Astrocyte of the hippocampus (primary cell): ENCODE measurements at regions not wholly inside any gene's neighbourhood (a gene's known extent, or its start where the extent isn't known, plus 50 kb on each side); places are given as distances from the start of the nearest gene placed in this dataset.
A peak's percentile ranks its signal among the peaks of the same experiment; 100 is the strongest.

ENCODE experiments used
- DNase-seq: peaks from one replicate; pipeline ENCODE4 v3.0.0; 2011; ENCODE audit warnings: low read depth, low spot score

- DNase-seq, result no peak
Measured at GRCh38 chr1:82515650-82516049, 714.9 kb downstream of the ADGRL2 start.

DNA sequence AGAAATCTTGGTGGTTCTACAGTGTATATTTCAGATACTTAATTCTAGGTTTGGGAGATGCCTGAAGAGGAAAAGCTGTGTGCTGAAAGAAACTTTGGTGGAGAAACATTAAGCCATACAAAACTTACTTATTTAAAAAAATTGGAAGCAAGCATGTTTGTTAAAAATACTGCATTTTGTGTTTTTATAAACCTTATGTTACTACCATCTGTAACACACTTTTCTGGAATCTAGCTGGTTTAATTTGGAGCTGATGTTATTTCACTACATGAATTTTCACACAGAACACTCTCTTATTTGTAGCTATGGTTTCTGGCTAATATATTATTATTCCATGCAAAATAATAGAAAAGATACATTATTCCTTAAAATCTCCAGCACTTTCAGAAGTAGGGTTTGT, 710.7 kb downstream of the ADGRL2 start:
- no peak for DNase-seq

DNA sequence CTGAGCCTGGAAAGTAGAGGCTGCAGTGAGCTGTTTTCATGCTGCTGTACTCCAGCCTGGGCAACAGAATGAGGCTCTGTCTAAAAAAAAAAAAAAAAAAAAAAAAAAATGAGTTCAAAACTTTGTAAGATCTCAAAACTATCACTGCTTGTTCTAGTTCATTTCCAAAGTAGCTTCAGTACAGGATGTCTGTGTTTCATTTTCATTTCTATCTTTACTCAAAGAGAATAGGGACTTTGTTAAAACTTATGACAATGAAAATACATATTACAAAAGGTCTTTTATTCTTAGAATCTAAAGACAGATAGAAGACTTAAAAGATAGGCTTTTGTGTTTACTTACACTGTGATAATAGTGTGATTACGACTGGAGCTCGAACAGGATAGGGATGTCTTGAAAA, 709.7 kb downstream of the ADGRL2 start:
- no peak for DNase-seq

- DNase-seq, result no peak
Measured at GRCh38 chr1:82507011-82507410, 706.3 kb downstream of the ADGRL2 start.

- DNase-seq, result peak; percentile 43
Measured at GRCh38 chr1:82503822-82504221, 703.1 kb downstream of the ADGRL2 start.

DNA sequence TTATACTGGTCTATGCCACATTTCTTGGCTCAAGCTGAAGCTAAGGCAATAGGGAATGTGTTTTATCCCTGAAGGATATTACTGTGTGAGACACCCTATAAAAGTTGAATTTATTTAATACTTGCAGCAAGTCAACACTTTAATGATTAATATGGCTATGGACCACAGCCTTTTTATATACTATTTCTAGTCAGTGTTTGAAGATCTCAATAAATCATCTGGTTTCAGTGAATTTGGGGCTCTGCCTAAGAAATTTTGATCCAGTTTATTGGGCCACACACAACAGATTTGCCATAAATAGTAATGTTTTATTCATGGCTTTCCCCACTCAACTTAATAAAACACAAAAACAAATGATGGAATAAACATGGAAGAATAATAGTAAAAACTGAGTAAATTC, 698.3 kb downstream of the ADGRL2 start:
- DNase-seq, result no peak

- DNase-seq, result no peak
Measured at GRCh38 chr1:82494117-82494516, 693.4 kb downstream of the ADGRL2 start.

- no peak for DNase-seq
Measured at GRCh38 chr1:82492159-82492558, 691.4 kb downstream of the ADGRL2 start.

- peak; percentile 3 for DNase-seq
Measured at GRCh38 chr1:82491301-82492048, 690.7 kb downstream of the ADGRL2 start.

DNA sequence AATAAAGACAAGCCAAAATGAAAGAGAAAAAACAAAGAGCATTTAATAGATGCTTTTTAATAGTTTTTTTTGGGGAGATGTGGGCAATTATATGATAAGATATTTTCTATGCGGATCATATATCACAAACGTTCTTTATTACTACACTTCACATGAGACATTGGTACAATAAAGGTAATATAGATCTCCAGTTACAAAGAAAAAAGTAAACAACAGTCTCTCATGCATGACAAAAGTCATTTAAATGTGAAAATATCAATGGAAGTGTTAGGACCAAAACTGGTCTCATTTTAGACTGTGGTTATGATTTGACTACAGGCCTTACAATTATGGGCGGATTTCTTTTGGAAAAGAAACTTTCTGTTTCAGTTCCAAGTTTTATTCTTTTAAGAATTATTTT, 687.0 kb downstream of the ADGRL2 start:
- no peak for DNase-seq

DNA sequence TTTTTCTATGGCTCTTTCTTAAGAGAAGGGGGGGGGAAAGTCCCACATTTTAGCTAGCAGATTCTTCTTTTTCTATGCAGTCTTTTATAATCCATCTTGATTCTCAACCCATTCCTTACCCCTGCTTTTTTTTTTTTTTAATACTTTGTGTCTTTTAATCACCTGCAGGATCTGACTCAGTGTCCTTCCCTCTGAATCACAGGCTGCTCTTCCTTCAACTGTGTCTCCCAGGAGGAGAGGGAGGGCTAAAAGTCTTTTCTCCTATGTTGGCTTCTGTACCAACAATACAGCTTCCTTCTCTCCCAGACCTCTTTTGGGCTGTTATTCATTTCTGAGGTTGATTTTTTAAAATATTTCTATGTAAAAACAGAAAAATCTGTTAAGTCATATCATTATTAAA, 686.2 kb downstream of the ADGRL2 start:
- DNase-seq, result no peak

- DNase-seq, result no peak
Measured at GRCh38 chr1:82486468-82486867, 685.7 kb downstream of the ADGRL2 start.

GRCh38 chr1:82485591-82486369, 685.0 kb downstream of the ADGRL2 start:
- peak; percentile 71 for DNase-seq

GRCh38 chr1:82483146-82483545, 682.4 kb downstream of the ADGRL2 start:
- DNase-seq, result no peak

DNA sequence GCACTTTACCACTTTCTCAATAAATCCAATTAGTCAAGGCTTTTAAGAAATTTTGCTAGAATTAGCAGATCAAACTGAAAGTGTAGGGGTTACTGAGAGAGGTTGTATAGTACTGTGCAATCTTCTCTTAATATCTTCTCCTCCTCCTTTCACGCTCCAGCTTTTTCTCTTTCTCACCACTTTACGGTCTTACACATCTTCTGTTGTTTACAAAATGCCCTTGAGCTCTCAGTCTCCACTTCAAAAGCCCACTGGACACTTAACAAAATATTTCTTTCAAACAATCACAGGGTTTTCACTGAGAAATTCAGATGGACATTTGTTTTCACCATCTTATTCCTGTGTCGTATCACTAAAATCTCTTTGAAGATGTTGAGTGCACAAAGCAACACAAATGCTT, 678.2 kb downstream of the ADGRL2 start:
- DNase-seq, result no peak

DNA sequence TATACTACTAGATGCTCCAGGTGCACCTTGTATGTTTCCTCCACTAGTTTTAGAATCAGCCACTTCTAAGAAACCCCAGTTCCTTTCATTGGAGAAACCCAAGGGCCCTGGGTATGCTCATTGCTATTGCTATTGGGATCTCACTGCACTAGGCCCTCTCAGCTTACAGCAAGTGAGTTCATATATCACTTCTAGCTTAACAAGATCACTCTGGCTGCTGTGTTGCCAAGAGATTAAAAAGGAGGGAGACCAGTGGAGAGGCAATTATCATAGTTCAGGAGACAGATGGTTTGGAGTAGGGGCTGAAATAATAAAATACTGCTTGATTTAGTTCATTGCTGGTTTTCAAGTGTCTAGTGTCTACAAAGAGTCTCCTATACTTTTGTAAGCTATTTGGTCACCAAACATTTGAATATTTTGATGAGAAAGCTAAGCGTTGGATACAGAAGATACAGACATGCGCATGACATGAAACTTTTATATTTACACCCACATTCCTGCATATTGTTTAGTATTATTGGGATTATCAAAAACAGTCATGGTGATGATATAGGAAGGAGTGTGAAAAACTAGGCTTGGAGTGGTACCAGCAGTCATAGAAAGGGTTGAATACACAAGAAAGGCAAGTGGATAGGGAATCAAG, 671.9 kb downstream of the ADGRL2 start:
- no peak for DNase-seq

GRCh38 chr1:82466891-82467290, 666.2 kb downstream of the ADGRL2 start:
- DNase-seq, result no peak

DNA sequence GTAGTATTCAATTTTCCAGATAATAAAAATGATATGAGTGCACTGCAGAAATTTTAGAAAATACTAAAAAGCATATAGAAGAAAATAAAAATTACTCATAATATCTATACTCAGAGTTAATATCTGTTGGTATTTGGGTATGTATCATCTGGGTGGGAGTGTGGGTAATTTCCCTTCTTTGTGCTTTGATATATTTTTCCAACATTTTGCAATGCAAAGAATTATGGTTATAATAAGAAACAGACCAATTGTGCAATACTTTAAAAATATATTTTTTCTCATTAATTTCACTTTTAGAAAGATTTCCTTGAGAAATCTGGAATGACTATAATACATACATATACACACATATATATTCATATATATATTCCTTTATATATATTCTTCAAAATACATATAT, 665.7 kb downstream of the ADGRL2 start:
- no peak for DNase-seq

DNA sequence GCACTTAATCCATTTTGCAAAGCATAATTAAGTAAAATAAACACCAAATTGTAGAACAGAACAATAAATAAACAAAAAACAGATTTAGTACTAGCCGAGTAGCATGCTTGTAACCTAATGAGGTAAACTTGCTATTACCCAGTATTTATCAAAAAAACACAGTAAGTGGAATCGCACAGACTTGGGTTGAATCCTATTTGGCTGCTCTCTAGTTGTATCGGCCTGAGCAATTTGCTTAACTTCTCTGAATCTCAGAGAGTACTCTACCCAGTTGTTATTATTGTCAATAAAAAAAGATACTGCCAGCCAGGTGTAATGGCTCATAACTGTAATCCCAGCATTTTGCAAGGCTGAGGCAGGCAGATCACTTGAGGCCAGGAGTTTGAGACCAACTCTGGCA, 664.3 kb downstream of the ADGRL2 start:
- no peak for DNase-seq

GRCh38 chr1:82464362-82465001, 663.7 kb downstream of the ADGRL2 start:
- peak; percentile 91 for DNase-seq

DNA sequence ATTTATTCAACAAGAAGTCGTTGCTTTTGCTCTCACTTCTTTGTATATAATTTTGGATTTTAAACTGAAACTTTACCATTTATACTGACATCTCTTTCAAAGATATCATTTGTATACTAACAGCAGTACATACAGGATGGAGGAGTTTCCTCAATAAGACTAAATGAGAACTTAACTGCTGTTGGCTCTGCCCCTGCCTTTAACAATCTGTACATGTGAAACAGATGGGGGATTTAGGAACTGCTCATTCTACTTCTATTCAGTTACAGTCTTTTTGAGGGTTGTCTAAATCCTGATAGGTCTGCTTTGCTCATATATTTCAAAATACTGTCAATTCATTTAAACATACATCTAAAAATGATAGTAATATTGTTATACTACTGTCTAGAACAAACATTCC, 663.2 kb downstream of the ADGRL2 start:
- DNase-seq, result no peak

DNA sequence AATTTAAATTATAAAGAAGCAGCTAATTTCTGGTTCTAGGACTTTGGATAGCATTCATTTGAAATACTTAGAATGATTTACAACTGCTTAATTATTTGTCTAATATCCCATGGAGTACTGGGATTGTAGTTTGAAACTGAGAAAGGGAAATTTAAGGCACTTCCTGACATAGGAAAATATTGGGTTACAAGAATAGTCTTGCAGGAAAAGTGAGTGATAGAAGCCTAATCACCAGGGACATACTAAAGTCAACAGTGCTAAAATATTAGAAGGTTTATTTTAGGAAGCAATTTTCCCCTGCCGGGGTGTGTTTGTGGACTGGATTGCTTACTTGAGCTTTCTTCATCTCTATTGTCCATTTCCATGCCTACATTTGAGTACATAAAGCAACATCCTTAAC, 661.6 kb downstream of the ADGRL2 start:
- DNase-seq, result no peak
